ENCODE measurements at regions not wholly inside any gene's neighbourhood (a gene's known extent, or its start where the extent isn't known, plus 50 kb on each side); places are given as distances from the start of the nearest gene placed in this dataset.

DNA sequence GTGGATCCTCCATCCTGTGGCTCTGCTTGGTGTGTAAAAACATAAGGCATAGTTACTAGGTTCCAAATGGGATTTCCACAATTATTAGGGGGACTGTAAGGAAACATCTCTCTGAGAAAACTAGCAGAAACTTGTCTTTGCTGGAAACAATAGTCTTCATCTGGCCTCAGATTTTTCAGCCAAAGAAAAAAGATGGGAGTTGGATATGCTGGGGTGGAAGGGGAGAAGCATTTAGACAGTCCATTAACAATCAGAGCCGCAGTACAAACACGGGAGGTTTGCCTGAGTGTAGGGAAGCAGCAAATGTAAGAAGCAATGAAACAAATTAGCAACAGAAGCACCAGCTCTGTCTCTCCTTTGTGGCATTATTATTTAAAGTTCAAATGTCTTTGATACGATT, 402.7 kb upstream of the ZNF608 start:
- TF ChIP-seq, protein P1, sequence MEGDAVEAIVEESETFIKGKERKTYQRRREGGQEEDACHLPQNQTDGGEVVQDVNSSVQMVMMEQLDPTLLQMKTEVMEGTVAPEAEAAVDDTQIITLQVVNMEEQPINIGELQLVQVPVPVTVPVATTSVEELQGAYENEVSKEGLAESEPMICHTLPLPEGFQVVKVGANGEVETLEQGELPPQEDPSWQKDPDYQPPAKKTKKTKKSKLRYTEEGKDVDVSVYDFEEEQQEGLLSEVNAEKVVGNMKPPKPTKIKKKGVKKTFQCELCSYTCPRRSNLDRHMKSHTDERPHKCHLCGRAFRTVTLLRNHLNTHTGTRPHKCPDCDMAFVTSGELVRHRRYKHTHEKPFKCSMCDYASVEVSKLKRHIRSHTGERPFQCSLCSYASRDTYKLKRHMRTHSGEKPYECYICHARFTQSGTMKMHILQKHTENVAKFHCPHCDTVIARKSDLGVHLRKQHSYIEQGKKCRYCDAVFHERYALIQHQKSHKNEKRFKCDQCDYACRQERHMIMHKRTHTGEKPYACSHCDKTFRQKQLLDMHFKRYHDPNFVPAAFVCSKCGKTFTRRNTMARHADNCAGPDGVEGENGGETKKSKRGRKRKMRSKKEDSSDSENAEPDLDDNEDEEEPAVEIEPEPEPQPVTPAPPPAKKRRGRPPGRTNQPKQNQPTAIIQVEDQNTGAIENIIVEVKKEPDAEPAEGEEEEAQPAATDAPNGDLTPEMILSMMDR (IDR thresholded peaks at IDR 0.05): no peak
- TF ChIP-seq EZH2phosphoT487 (IDR thresholded peaks at IDR 0.05) (no peak), EZH2 (IDR thresholded peaks at IDR 0.05) (no peak)
